Upper lobe of right lung (tissue), 1 donor: ENCODE measurements at regions not wholly inside any gene's neighbourhood (a gene's known extent, or its start where the extent isn't known, plus 50 kb on each side); places are given as distances from the start of the nearest gene placed in this dataset.

ENCODE experiments used
- ATAC-seq: fragments of 200-7000 bp; cut with Tn5 transposase; one replicate; pipeline ENCODE4 v1.9.1; 2020; ENCODE audit warnings: mild to moderate bottlenecking, moderate library complexity
- DNase-seq: peaks from one replicate; pipeline ENCODE4 v3.0.0-alpha.2; 2020
- H3K27ac ChIP-seq: fragments of 200-600 bp; one replicate; pipeline ENCODE4 v1.8.0; 2022
- H3K27me3 ChIP-seq: fragments of 200-600 bp; one replicate; pipeline ENCODE4 v1.8.0; 2022; ENCODE audit warnings: mild to moderate bottlenecking
- H3K36me3 ChIP-seq: fragments of 200-600 bp; one replicate; pipeline ENCODE4 v1.8.0; 2022
- H3K4me1 ChIP-seq: fragments of 200-600 bp; one replicate; pipeline ENCODE4 v1.8.0; 2022
- H3K4me3 ChIP-seq: fragments of 200-600 bp; one replicate; pipeline ENCODE4 v1.8.0; 2022; ENCODE audit warnings: mild to moderate bottlenecking
- H3K9me3 ChIP-seq: fragments of 200-600 bp; one replicate; pipeline ENCODE4 v1.8.0; 2022
- intact Hi-C: fragments of 100-400 bp; cut with DNase I; formaldehyde crosslinking; loops from one replicate; pipeline ENCODE4 v1.11.0; 2022
- TF ChIP-seq, protein P1 (sequence below): fragments of 200-600 bp; IDR thresholded peaks from one replicate; pipeline ENCODE4 v1.8.0; 2022; ENCODE audit warnings: antibody characterized with exemption
- donor health status: DM: no; HTN: yes; CAD: no; lungs with severe emphysema.

DNA sequence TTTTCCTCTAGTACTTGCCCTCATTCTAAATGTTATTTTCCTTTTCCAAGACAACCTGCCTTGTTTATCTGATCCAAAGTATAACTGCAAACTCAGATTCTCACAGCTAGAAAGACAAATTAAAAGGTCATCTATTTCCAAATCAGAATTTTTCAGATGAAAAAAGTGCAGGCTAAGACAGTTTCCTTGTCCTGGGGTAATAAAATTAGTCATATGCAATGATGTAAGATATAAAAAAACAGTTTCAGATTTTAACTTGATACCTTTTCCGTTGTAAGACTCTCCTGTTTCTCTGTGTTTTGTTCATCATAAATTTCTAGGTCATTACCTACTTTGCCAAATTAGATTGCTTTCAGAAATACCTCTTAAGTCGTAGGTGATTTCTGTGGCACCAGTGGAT is 238.4 kb upstream of the PEX5L start:
- intact Hi-C loops, result no loop called here
- no peak overlapping the region for H3K27ac ChIP-seq
- DNase-seq (no peak), ATAC-seq (no peak)
- H3K4me1 ChIP-seq, result no peaks in the 10 kb centered on the region
- no peak overlapping the region for H3K4me3 ChIP-seq
- H3K27me3 ChIP-seq, result no peaks in the 10 kb centered on the region
- TF ChIP-seq, protein P1, sequence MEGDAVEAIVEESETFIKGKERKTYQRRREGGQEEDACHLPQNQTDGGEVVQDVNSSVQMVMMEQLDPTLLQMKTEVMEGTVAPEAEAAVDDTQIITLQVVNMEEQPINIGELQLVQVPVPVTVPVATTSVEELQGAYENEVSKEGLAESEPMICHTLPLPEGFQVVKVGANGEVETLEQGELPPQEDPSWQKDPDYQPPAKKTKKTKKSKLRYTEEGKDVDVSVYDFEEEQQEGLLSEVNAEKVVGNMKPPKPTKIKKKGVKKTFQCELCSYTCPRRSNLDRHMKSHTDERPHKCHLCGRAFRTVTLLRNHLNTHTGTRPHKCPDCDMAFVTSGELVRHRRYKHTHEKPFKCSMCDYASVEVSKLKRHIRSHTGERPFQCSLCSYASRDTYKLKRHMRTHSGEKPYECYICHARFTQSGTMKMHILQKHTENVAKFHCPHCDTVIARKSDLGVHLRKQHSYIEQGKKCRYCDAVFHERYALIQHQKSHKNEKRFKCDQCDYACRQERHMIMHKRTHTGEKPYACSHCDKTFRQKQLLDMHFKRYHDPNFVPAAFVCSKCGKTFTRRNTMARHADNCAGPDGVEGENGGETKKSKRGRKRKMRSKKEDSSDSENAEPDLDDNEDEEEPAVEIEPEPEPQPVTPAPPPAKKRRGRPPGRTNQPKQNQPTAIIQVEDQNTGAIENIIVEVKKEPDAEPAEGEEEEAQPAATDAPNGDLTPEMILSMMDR, result no peak
- no peaks in the 10 kb centered on the region for H3K36me3 ChIP-seq
- H3K9me3 ChIP-seq, result no peaks in the 10 kb centered on the region

DNA sequence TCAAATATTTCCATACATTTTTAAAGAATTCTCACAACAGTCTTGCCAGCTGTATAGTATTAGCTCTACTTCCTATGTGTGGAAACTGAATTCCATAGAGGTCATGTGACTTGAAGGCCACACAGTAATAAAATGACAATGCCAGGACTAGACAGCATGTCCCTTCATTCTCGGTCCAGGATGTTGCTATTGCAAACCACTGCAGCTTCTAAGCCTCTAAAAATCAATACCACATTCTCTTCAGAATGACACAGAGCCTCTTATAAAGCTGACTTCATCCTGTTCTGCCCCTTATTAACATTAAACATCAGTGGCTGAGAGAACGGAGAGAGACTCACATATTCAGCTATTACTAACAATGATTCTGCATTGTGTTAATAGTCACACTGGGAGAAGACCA is 240.3 kb upstream of the PEX5L start:
- ATAC-seq (no peak), DNase-seq (no peak)
- H3K27me3 ChIP-seq, result no peaks in the 10 kb centered on the region
- H3K9me3 ChIP-seq, result no peaks in the 10 kb centered on the region
- H3K4me1 ChIP-seq, result no peaks in the 10 kb centered on the region
- intact Hi-C loops, result no loop called here
- H3K4me3 ChIP-seq, result no peak overlapping the region
- no peaks in the 10 kb centered on the region for H3K36me3 ChIP-seq
- H3K27ac ChIP-seq, result no peak overlapping the region
- TF ChIP-seq, protein P1, result no peak

DNA sequence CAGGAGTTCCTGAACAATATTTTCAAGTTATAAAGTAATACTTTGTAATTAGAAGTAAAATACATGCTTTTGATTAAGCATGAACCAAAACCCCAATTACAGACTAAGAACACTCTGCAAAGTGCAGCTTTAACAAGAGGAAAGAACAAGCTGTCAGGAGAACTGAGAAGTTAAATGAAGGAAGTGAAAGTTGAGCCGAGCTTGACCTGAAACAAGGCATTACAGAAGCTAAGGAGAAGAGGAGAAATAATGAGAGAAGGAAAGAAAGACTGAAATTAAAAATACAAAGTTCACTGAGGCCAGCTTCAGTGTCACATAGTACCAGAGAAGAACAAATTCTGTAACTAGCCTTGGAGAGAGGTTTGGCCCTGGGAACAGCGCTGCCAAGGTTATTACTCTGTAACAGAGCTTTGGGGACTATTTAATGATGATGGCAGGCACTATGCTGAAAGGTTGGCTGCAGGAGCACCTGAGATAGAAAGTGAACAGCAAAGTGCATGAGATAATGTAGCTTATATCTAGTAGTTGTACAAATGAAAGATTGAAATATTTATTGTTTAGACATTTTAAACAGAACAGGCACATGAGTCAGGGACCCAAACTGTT is 241.9 kb upstream of the PEX5L start:
- H3K27me3 ChIP-seq, result no peaks in the 10 kb centered on the region

DNA sequence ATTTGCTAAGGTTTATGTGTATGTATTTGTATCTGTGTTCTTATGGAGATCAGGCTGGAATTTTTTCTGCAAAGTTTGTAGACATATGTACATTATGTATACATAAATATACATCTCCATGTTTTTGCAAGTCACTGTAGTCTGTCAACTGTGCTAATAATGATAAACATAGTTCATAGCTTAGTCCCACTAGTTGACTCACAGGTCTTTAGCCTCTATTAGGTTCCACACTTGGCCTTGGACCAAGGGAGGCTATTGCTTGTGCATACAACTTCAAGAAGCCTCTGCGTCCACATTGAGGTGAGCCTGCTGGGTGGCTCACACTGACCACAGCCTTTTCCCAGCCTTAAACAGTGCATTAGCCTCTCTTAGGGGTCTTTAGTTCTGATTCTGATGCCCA is 243.8 kb upstream of the PEX5L start:
- no peak overlapping the region for H3K27ac ChIP-seq
- intact Hi-C loops, result no loop called here
- no peak overlapping the region for H3K4me3 ChIP-seq
- ATAC-seq, result no peak
- no peaks in the 10 kb centered on the region for H3K27me3 ChIP-seq
- no peaks in the 10 kb centered on the region for H3K4me1 ChIP-seq
- no peaks in the 10 kb centered on the region for H3K9me3 ChIP-seq
- no peaks in the 10 kb centered on the region for H3K36me3 ChIP-seq
- no peak for DNase-seq
- TF ChIP-seq, protein P1, result no peak

More for the DNA sequence above, 241.9 kb upstream of the PEX5L start:
- H3K4me3 ChIP-seq, result no peak overlapping the region
- no peaks in the 10 kb centered on the region for H3K36me3 ChIP-seq
- TF ChIP-seq, protein P1, result no peak
- H3K9me3 ChIP-seq, result no peaks in the 10 kb centered on the region
- DNase-seq (no peak), ATAC-seq (no peak)
- intact Hi-C loops, result no loop called here
- no peak overlapping the region for H3K27ac ChIP-seq
- H3K4me1 ChIP-seq, result no peaks in the 10 kb centered on the region

DNA sequence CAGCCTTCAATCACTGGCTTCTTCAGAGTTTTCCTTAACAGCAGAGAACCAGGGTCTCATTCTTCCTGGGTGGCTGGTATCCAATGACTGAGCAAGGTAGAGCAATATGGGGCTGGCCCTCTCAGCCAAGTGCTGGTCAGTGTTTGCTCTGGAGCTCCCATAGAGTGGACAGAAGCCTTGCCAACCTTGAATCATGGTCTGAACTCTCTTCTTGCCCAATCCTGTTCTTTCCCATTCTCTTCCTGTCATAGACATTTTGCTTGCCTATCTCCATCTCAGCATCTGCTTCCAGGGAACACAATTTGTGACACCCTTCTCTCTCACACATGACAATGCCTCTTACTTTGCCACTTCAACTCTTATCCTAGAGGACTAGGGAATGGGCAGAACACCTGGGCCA is 245.6 kb upstream of the PEX5L start:
- TF ChIP-seq, protein P1, result no peak

DNA sequence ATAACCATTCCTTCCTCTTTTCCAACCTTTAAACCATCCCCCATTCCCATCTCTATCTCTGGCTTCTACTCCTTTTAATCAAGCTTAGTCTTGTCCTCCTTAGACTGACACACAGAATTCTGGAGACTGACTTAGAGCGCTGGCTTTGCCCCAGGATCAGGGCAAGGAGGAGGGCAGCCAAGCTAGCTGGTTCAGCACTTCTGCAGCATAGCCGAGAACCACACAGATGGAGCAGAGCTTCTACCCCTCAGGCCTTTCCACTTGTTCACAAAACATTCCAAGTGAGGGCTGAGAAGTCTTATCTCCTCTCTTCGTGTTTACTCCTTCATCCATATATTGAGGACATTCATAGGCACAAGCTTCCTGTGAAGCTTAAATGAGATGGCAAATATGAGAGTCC is 246.5 kb upstream of the PEX5L start:
- intact Hi-C loops, result no loop called here
- no peaks in the 10 kb centered on the region for H3K27me3 ChIP-seq
- DNase-seq (no peak), ATAC-seq (no peak)
- H3K4me3 ChIP-seq, result no peak overlapping the region
- TF ChIP-seq, protein P1, result no peak
- H3K27ac ChIP-seq, result no peak overlapping the region
- H3K9me3 ChIP-seq, result no peaks in the 10 kb centered on the region
- no peaks in the 10 kb centered on the region for H3K4me1 ChIP-seq
- no peaks in the 10 kb centered on the region for H3K36me3 ChIP-seq

More for the DNA sequence above, 245.6 kb upstream of the PEX5L start:
- DNase-seq (no peak), ATAC-seq (peak; percentile 14)
- Histone ChIP-seq H3K9me3 (no peaks in the 10 kb centered on the region), H3K36me3 (no peaks in the 10 kb centered on the region), H3K4me3 (no peak overlapping the region), H3K27ac (no peak overlapping the region), H3K27me3 (no peaks in the 10 kb centered on the region), H3K4me1 (no peaks in the 10 kb centered on the region)
- intact Hi-C loops, result no loop called here
